SU-DHL-6 (cell line): ENCODE measurements at regions not wholly inside any gene's neighbourhood (a gene's known extent, or its start where the extent isn't known, plus 50 kb on each side); places are given as distances from the start of the nearest gene placed in this dataset.

Experiments
- H2AFZ ChIP-seq: fragments of 200-600 bp; sonication (generic); 2 replicates; pipeline ENCODE4 v1.6.1; 2014; ENCODE audit warnings: low read depth, mild to moderate bottlenecking, moderate library complexity, mixed read lengths, antibody characterized with exemption, low read length; ENCODE audit not compliant: severe bottlenecking
- H3F3A ChIP-seq: fragments of 200-600 bp; shearing (Covaris generic); 2 replicates; pipeline ENCODE4 v1.6.0; 2016; ENCODE audit warnings: antibody characterized with exemption, mild to moderate bottlenecking; ENCODE audit not compliant: insufficient read depth
- H3K27ac ChIP-seq: fragments of 200-600 bp; sonication (generic); 2 replicates; pipeline ENCODE4 v1.5.1; 2016; ENCODE audit warnings: low read depth, mild to moderate bottlenecking, low read length, moderate library complexity, mixed read lengths
- H3K27me3 ChIP-seq: fragments of 200-600 bp; sonication (generic), shearing (Covaris generic); 2 replicates; pipeline ENCODE4 v1.6.0; 2014; ENCODE audit warnings: mild to moderate bottlenecking, low read length
- H3K36me3 ChIP-seq: fragments of 200-600 bp; sonication (generic); 2 replicates; pipeline ENCODE4 v1.6.1; 2014; ENCODE audit warnings: mild to moderate bottlenecking, low read length, mixed read lengths
- H3K4me2 ChIP-seq: fragments of 300-600, 200-600 bp; shearing (Covaris generic), sonication (generic); 2 replicates; pipeline ENCODE4 v1.6.0; 2014; ENCODE audit warnings: low read length, low read depth, mild to moderate bottlenecking; ENCODE audit not compliant: poor library complexity, severe bottlenecking
- H3K4me3 ChIP-seq: fragments of 200-600 bp; sonication (generic); 2 replicates; pipeline ENCODE4 v1.5.1; 2014; ENCODE audit warnings: antibody characterized with exemption, low read length, mild to moderate bottlenecking, mixed read lengths; ENCODE audit not compliant: insufficient read depth, poor library complexity, severe bottlenecking
- H3K79me2 ChIP-seq: fragments of 200-600 bp; sonication (generic); 2 replicates; pipeline ENCODE4 v1.6.1; 2014; ENCODE audit warnings: mild to moderate bottlenecking, low read length, moderate library complexity; ENCODE audit not compliant: insufficient read depth
- H3K9ac ChIP-seq: fragments of 200-600 bp; sonication (generic); 2 replicates; pipeline ENCODE4 v1.7.0; 2014; ENCODE audit warnings: mild to moderate bottlenecking, low read length
- H3K9me2 ChIP-seq: fragments of 200-600 bp; sonication (generic); replicated peaks from 2 replicates; pipeline ENCODE4 v1.6.1; 2014; ENCODE audit warnings: low read length; ENCODE audit not compliant: insufficient read depth
- H3K9me3 ChIP-seq: fragments of 200-600 bp; sonication (generic); 2 replicates; pipeline ENCODE4 v1.6.1; 2014; ENCODE audit warnings: low read length, mixed read lengths; ENCODE audit not compliant: insufficient read depth
- H4K20me1 ChIP-seq: fragments of 200-600 bp; sonication (generic); 2 replicates; pipeline ENCODE4 v1.6.1; 2014; ENCODE audit warnings: low read depth, mild to moderate bottlenecking, antibody characterized with exemption, low read length, moderate library complexity, mixed read lengths
- EZH2phosphoT487 ChIP-seq: fragments of 200-600 bp; sonication (generic), shearing (Covaris generic); conservative IDR thresholded peaks from 2 replicates; pipeline ENCODE4 v1.6.1; 2018; ENCODE audit warnings: mild to moderate bottlenecking, antibody characterized with exemption, low read length, moderate library complexity, mixed read lengths
- TF ChIP-seq, protein P1 (sequence below): fragments of 200-600 bp; sonication (generic); IDR thresholded peaks from one replicate; pipeline ENCODE4 v1.5.1; 2017; ENCODE audit warnings: antibody characterized with exemption, mild to moderate bottlenecking, low read length, moderate library complexity; ENCODE audit not compliant: insufficient read depth, poor library complexity, severe bottlenecking

DNA sequence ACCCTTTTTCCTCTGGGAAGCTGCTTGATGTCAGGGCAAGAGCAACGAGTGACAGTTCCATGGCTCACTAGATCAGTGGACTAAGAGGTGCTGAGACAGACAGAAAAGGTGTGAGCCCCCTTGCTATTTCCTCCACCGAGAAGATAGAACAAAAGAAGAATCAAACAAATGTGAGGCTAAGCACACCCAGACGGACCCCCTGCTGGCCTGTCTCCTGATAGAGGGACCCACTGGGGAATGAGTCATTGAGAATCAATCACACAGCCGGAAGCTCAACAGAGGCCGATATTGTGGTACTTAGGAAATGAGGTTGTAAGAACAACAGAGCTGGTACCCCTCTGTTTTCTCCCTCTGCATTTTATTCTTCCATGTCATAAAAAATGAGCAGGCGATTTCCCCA lies 89.8 kb upstream of the TEX51 start:
- Histone ChIP-seq H3K9me3 (no peaks in the 10 kb centered on the region), H3K9ac (no peak overlapping the region), H3K27me3 (0 out of 2 replicates have a peak, but pooled peaks cover 4% of the 10 kb centered on the region), H3F3A (no peaks in the 10 kb centered on the region), H3K4me2 (no peak overlapping the region), H4K20me1 (no peaks in the 10 kb centered on the region), H3K9me2 (no peaks in the 10 kb centered on the region), H2AFZ (no peak overlapping the region), H3K79me2 (no peaks in the 10 kb centered on the region), H3K27ac (no peak overlapping the region), H3K36me3 (no peaks in the 10 kb centered on the region), H3K4me3 (no peak overlapping the region)
- TF ChIP-seq, protein P1, sequence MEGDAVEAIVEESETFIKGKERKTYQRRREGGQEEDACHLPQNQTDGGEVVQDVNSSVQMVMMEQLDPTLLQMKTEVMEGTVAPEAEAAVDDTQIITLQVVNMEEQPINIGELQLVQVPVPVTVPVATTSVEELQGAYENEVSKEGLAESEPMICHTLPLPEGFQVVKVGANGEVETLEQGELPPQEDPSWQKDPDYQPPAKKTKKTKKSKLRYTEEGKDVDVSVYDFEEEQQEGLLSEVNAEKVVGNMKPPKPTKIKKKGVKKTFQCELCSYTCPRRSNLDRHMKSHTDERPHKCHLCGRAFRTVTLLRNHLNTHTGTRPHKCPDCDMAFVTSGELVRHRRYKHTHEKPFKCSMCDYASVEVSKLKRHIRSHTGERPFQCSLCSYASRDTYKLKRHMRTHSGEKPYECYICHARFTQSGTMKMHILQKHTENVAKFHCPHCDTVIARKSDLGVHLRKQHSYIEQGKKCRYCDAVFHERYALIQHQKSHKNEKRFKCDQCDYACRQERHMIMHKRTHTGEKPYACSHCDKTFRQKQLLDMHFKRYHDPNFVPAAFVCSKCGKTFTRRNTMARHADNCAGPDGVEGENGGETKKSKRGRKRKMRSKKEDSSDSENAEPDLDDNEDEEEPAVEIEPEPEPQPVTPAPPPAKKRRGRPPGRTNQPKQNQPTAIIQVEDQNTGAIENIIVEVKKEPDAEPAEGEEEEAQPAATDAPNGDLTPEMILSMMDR = no peak
- TF ChIP-seq EZH2phosphoT487 = no peak

DNA sequence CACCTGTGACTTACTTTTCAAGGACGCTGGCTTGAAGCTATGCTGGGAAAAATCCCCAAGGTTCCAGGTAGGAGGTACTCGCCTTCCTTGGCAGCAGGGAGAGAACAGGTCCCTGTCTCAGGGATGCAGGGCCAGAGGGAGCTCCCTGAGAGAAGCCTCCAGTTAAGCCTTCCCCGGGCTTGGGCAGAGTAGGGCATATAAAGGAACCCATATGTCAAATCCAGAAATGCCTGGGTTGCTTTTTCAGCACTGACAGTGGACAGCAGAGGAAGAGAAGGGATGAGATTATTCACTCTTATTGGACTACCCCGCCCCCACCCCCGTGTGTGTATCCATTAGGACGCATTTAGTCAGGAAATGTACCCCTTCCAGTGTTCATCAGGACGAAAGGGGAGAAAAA lies 89.3 kb upstream of the TEX51 start:
- no peak for TF ChIP-seq EZH2phosphoT487
- TF ChIP-seq, protein P1 = no peak
- no peaks in the 10 kb centered on the region for H3K79me2 ChIP-seq
- no peak overlapping the region for H2AFZ ChIP-seq
- no peaks in the 10 kb centered on the region for H3K36me3 ChIP-seq
- 0 out of 2 replicates have a peak, but pooled peaks cover 4% of the 10 kb centered on the region for H3K27me3 ChIP-seq
- H4K20me1 ChIP-seq = no peaks in the 10 kb centered on the region
- H3K27ac ChIP-seq = no peak overlapping the region
- H3K4me3 ChIP-seq = no peak overlapping the region
- no peak overlapping the region for H3K9ac ChIP-seq
- no peaks in the 10 kb centered on the region for H3K9me2 ChIP-seq
- H3K4me2 ChIP-seq = no peak overlapping the region
- no peaks in the 10 kb centered on the region for H3K9me3 ChIP-seq
- no peaks in the 10 kb centered on the region for H3F3A ChIP-seq

DNA sequence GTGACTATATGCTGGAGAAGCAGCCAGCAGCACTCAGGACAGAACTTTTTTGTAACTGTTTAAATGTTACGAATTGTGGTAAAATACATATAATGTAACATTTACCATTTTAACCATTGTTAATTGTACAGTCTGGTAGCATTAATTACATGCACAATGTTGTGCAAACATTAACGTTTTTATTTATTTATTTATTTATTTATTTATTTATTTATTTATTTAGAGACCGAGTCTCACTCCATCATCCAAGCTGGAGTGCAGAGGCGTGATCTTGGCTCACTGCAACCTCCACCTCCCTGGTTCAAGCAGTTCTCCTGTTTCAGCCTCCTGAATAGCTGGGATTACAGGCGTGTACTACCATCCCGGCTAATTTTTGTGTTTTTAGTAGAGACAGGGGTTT lies 88.7 kb upstream of the TEX51 start:
- H3K27ac ChIP-seq = no peak overlapping the region
- H3K4me2 ChIP-seq = no peak overlapping the region
- no peaks in the 10 kb centered on the region for H4K20me1 ChIP-seq
- H3K79me2 ChIP-seq = no peaks in the 10 kb centered on the region
- no peaks in the 10 kb centered on the region for H3K9me2 ChIP-seq
- no peak overlapping the region for H2AFZ ChIP-seq
- no peak overlapping the region for H3K9ac ChIP-seq
- H3K9me3 ChIP-seq = no peaks in the 10 kb centered on the region
- H3K36me3 ChIP-seq = no peaks in the 10 kb centered on the region
- no peak overlapping the region for H3K4me3 ChIP-seq
- no peaks in the 10 kb centered on the region for H3F3A ChIP-seq
- no peak for TF ChIP-seq EZH2phosphoT487
- TF ChIP-seq, protein P1 = no peak
- H3K27me3 ChIP-seq = 0 out of 2 replicates have a peak, but pooled peaks cover 4% of the 10 kb centered on the region
